Activated CD4-positive, alpha-beta memory T cell treated with anti-CD3 and anti-CD28 coated beads, Interleukin-2, amount 10 ng/mL, durations not matched to agents 7 days and 5 days (primary cell): ENCODE measurements at regions not wholly inside any gene's neighbourhood (a gene's known extent, or its start where the extent isn't known, plus 50 kb on each side); places are given as distances from the start of the nearest gene placed in this dataset.

ENCODE experiments used
- CTCF ChIA-PET: fragments of 350-600 bp; sonication (Branson Sonifier 250); formaldehyde crosslinking; loops from one replicate; lab custom pipeline; 2021; ENCODE audit warnings: antibody characterized with exemption, inconsistent platforms; lab: Charles Lee
- POLR2A ChIA-PET: fragments of 350-600 bp; sonication (Branson Sonifier 250); formaldehyde crosslinking; loops from one replicate; lab custom pipeline; 2021; ENCODE audit warnings: antibody characterized with exemption; lab: Charles Lee
- DNase-seq: peaks from one replicate; pipeline ENCODE4 v3.0.0-alpha.2; 2020
- H3K27ac Mint-ChIP-seq: one replicate; pipeline ENCODE4 v1.8.0; 2021; ENCODE audit warnings: mild to moderate bottlenecking, mixed read lengths
- H3K27me3 Mint-ChIP-seq: one replicate; pipeline ENCODE4 v1.8.0; 2021; ENCODE audit warnings: mixed read lengths
- H3K36me3 Mint-ChIP-seq: one replicate; pipeline ENCODE4 v1.8.0; 2021; ENCODE audit warnings: low read depth, mixed read lengths
- H3K4me1 Mint-ChIP-seq: one replicate; pipeline ENCODE4 v1.8.0; 2021; ENCODE audit warnings: mixed read lengths
- H3K4me3 Mint-ChIP-seq: one replicate; pipeline ENCODE4 v1.8.0; 2021; ENCODE audit warnings: mild to moderate bottlenecking, mixed read lengths
- H3K9me3 Mint-ChIP-seq: one replicate; pipeline ENCODE4 v1.8.0; 2021; ENCODE audit warnings: mixed read lengths

DNA sequence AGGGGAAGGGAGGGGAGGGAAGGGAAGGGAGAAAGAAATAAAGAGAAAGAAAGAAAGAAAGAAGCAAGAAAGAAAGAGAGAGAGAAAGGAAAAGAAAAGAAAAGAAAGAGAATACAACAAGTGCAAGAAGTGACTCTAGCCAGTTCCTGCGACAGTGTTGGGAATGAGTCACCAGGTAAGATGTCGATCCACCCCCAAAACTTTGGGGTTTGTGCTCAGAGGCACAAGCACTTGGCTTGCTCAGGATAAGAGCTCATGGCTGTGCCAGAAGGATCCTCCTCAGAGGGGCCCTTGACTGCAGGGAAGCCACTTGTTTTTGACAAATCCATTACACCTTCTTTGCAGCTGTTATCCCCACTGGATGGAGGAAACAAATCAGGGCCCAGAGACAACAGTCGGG, 137.7 kb downstream of the TMEM132E start:
- H3K9me3 Mint-ChIP-seq = no peaks in the 10 kb centered on the region
- no peak overlapping the region for H3K4me3 Mint-ChIP-seq
- no peak overlapping the region for H3K27ac Mint-ChIP-seq
- ChIA-PET POLR2A (no interaction called here), CTCF (no interaction called here)
- peaks cover 6% of the 10 kb centered on the region for H3K27me3 Mint-ChIP-seq
- DNase-seq = no peak
- H3K36me3 Mint-ChIP-seq = no peaks in the 10 kb centered on the region
- H3K4me1 Mint-ChIP-seq = no peaks in the 10 kb centered on the region

- H3K9me3 Mint-ChIP-seq = no peaks in the 10 kb centered on the region
Measured at GRCh38 chr17:34716291-34716690, 136.9 kb downstream of the TMEM132E start.

DNA sequence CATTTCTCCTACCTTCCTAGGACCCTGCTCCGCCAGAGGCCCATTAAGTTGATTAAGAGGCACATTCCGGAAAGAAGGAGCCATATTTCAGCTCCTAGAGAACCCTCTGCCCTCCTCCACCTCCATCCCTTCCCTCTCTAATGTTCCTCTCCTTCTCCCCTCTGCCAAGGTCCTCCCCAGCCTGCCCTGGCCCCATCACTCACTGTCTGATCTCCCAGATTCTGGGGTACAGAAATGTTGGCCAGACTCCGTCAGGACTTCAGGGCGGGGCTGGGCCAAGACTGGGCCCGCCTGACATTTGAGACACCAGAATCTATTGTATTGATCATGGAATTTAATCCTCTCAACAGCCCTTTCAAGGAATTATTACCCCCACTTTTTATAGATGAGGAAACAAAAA, 136.1 kb downstream of the TMEM132E start:
- no peaks in the 10 kb centered on the region for H3K36me3 Mint-ChIP-seq
- no peak overlapping the region for H3K4me3 Mint-ChIP-seq
- H3K27ac Mint-ChIP-seq = no peak overlapping the region
- DNase-seq = peak; percentile 0
- no peaks in the 10 kb centered on the region for H3K9me3 Mint-ChIP-seq
- peaks cover 7% of the 10 kb centered on the region for H3K27me3 Mint-ChIP-seq
- CTCF ChIA-PET = no interaction called here
- no peaks in the 10 kb centered on the region for H3K4me1 Mint-ChIP-seq
- POLR2A ChIA-PET = no interaction called here

More at GRCh38 chr17:34716291-34716690, 136.9 kb downstream of the TMEM132E start:
- CTCF ChIA-PET = no interaction called here
- H3K4me1 Mint-ChIP-seq = no peaks in the 10 kb centered on the region
- no peak overlapping the region for H3K27ac Mint-ChIP-seq
- peaks cover 9% of the 10 kb centered on the region for H3K27me3 Mint-ChIP-seq
- no peaks in the 10 kb centered on the region for H3K36me3 Mint-ChIP-seq
- DNase-seq = no peak
- no peak overlapping the region for H3K4me3 Mint-ChIP-seq
- POLR2A ChIA-PET = no interaction called here

GRCh38 chr17:34714475-34715410, 135.4 kb downstream of the TMEM132E start:
- Mint-ChIP-seq H3K4me1 (no peaks in the 10 kb centered on the region), H3K36me3 (no peaks in the 10 kb centered on the region), H3K27me3 (peaks cover 6% of the 10 kb centered on the region), H3K4me3 (no peak overlapping the region), H3K27ac (no peak overlapping the region), H3K9me3 (no peaks in the 10 kb centered on the region)
- DNase-seq = peak; percentile 5
- ChIA-PET POLR2A (no interaction called here), CTCF (no interaction called here)

- H3K27me3 Mint-ChIP-seq = peaks cover 6% of the 10 kb centered on the region
- H3K4me3 Mint-ChIP-seq = no peak overlapping the region
- no peaks in the 10 kb centered on the region for H3K4me1 Mint-ChIP-seq
- no peaks in the 10 kb centered on the region for H3K36me3 Mint-ChIP-seq
- H3K9me3 Mint-ChIP-seq = no peaks in the 10 kb centered on the region
- no peak overlapping the region for H3K27ac Mint-ChIP-seq
- DNase-seq = peak; percentile 0
- CTCF ChIA-PET = no interaction called here
- POLR2A ChIA-PET = no interaction called here
Measured at GRCh38 chr17:34713687-34714086, 134.3 kb downstream of the TMEM132E start.

GRCh38 chr17:34712481-34713195, 133.3 kb downstream of the TMEM132E start:
- no peak overlapping the region for H3K27ac Mint-ChIP-seq
- no peak for DNase-seq
- no peaks in the 10 kb centered on the region for H3K9me3 Mint-ChIP-seq
- ChIA-PET CTCF (no interaction called here), POLR2A (interaction anchor here (0.6 kb wide), 1 partner anchor 158 kb away, joined by 3 read pairs; no protein-coding TSS in a partner anchor)
- H3K36me3 Mint-ChIP-seq = no peaks in the 10 kb centered on the region
- peaks cover 3% of the 10 kb centered on the region for H3K27me3 Mint-ChIP-seq
- no peak overlapping the region for H3K4me3 Mint-ChIP-seq
- H3K4me1 Mint-ChIP-seq = no peaks in the 10 kb centered on the region

DNA sequence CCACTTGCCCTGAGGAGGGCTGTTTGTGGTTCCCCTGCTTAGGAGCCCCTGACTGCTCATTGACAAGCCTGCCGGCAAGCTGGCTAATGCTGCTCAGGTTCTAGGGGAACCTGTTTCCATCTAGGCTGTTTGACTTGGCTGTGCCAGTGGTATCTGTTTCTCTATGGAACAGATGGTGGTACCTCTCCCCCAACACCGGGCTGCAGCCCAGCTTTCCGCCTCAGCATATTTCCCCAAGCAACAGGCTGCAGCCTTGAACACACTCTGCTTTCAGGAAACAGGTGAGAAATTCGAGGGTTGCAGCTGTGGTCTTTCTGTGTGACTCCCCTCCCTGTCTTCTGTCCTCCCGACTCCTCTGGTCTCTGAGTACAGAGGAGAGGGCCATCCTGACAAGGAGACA, 132.3 kb downstream of the TMEM132E start:
- ChIA-PET POLR2A (no interaction called here), CTCF (no interaction called here)
- H3K4me3 Mint-ChIP-seq = no peak overlapping the region
- H3K27ac Mint-ChIP-seq = no peak overlapping the region
- no peaks in the 10 kb centered on the region for H3K4me1 Mint-ChIP-seq
- peaks cover 3% of the 10 kb centered on the region for H3K27me3 Mint-ChIP-seq
- no peaks in the 10 kb centered on the region for H3K36me3 Mint-ChIP-seq
- no peaks in the 10 kb centered on the region for H3K9me3 Mint-ChIP-seq
- no peak for DNase-seq

GRCh38 chr17:34710226-34710625, 130.8 kb downstream of the TMEM132E start:
- POLR2A ChIA-PET = no interaction called here
- DNase-seq = no peak
- Mint-ChIP-seq H3K27me3 (peaks cover 3% of the 10 kb centered on the region), H3K27ac (no peak overlapping the region), H3K4me1 (no peaks in the 10 kb centered on the region), H3K4me3 (no peak overlapping the region), H3K36me3 (no peaks in the 10 kb centered on the region), H3K9me3 (no peaks in the 10 kb centered on the region)
- CTCF ChIA-PET = no interaction called here

DNA sequence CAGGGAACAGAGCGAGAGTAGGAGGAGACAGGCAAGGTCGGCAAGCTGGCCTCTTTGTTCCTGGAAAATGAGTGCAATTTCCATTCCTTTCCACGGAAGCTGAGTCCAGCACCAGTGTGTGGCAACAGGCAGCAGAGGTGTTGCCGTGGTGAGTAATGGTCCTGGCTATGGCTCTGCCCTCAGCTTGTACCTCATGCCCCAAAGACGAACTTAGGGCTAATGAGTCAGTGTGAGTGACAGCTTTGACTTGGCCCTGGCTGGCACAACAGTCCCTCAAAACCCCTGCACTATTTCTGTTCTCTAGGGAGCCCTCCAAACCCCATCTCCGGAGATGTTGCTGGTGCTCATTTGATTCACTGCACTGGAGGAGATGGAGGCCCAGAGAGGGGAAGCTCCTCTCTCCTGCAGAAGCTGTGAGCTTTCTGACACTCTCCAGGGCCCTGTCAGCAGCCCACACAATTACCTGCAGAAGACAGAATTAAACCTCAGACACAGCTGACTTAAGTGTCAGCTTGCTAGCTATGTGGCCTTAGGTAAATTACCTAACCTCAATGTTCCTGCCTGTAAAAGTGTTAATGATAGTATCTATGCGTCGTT, 129.9 kb downstream of the TMEM132E start:
- DNase-seq = no peak
- no peaks in the 10 kb centered on the region for H3K36me3 Mint-ChIP-seq
- CTCF ChIA-PET = no interaction called here
- H3K4me1 Mint-ChIP-seq = no peaks in the 10 kb centered on the region
- no peak overlapping the region for H3K27ac Mint-ChIP-seq
- H3K4me3 Mint-ChIP-seq = no peak overlapping the region
- POLR2A ChIA-PET = no interaction called here
- no peaks in the 10 kb centered on the region for H3K9me3 Mint-ChIP-seq
- peaks cover 3% of the 10 kb centered on the region for H3K27me3 Mint-ChIP-seq

DNA sequence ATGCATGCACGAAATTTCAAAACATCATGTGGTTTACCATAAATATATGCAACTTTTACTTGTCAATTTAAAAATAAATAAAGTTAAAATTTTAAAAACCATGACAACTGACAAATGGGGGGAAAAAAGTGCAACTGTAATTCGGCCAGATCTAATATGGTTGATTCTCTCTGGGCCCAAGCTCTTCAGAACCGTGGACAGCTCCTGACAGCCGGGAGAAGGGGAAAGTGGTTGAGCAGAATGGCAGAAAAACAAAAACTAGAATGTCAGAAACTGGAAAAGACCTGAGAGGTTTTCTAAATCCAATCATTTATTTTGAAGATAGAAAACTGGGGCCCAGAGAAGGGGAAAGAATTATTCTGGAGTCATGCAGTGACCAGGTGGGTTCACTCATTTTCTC, 126.6 kb downstream of the TMEM132E start:
- CTCF ChIA-PET = no interaction called here
- Mint-ChIP-seq H3K27ac (no peak overlapping the region), H3K4me3 (no peak overlapping the region), H3K4me1 (no peaks in the 10 kb centered on the region), H3K27me3 (no peaks in the 10 kb centered on the region), H3K9me3 (no peaks in the 10 kb centered on the region), H3K36me3 (no peaks in the 10 kb centered on the region)
- DNase-seq = no peak
- POLR2A ChIA-PET = no interaction called here

- no peaks in the 10 kb centered on the region for H3K36me3 Mint-ChIP-seq
- no peak overlapping the region for H3K4me3 Mint-ChIP-seq
- no peak overlapping the region for H3K27ac Mint-ChIP-seq
- no peaks in the 10 kb centered on the region for H3K4me1 Mint-ChIP-seq
- H3K9me3 Mint-ChIP-seq = no peaks in the 10 kb centered on the region
- peak; percentile 35 for DNase-seq
- POLR2A ChIA-PET = no interaction called here
- CTCF ChIA-PET = no interaction called here
- peaks cover under 1% of the 10 kb centered on the region for H3K27me3 Mint-ChIP-seq
Measured at GRCh38 chr17:34703533-34703932, 124.2 kb downstream of the TMEM132E start.

DNA sequence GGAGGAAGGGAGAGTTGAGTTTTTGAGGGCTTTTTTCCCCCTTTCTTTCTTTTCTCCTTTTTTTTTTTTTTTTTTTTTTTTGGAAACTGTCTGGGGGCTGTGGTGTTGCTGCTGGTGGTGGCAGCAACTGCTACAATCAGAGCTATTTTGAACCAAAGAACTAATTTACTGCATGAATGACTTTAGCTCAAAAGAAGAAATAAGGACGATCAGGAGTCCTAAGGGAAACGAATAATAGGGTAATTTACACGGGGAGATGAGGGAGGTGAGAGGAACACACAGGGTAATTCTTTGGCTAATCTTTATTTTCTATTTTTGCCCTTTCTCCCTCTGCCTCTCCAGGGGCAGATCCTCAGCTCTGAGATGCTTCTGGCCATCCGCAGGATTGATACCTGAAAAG, 119.8 kb downstream of the TMEM132E start:
- ChIA-PET CTCF (no interaction called here), POLR2A (no interaction called here)
- Mint-ChIP-seq H3K4me3 (no peak overlapping the region), H3K36me3 (no peaks in the 10 kb centered on the region), H3K9me3 (no peaks in the 10 kb centered on the region), H3K27me3 (peaks cover 10% of the 10 kb centered on the region), H3K4me1 (no peaks in the 10 kb centered on the region), H3K27ac (no peak overlapping the region)
- no peak for DNase-seq

- no peak overlapping the region for H3K27ac Mint-ChIP-seq
Measured at GRCh38 chr17:34692920-34693319, 113.5 kb downstream of the TMEM132E start.

More at GRCh38 chr17:34692920-34693319, 113.5 kb downstream of the TMEM132E start:
- Mint-ChIP-seq H3K4me3 (no peak overlapping the region), H3K27me3 (peaks cover 18% of the 10 kb centered on the region), H3K9me3 (no peaks in the 10 kb centered on the region), H3K36me3 (no peaks in the 10 kb centered on the region), H3K4me1 (no peaks in the 10 kb centered on the region)
- ChIA-PET POLR2A (no interaction called here), CTCF (no interaction called here)
- DNase-seq = no peak
